Ascending aorta (tissue), 2 donors: ENCODE measurements at regions not wholly inside any gene's neighbourhood (a gene's known extent, or its start where the extent isn't known, plus 50 kb on each side); places are given as distances from the start of the nearest gene placed in this dataset.

Source experiments
- DNase-seq, 2 donors: peaks; one replicate each; pipeline ENCODE4 v3.0.0-alpha.2; 2019; ENCODE audit warnings: low spot score in 2 of 2
- H3K27ac ChIP-seq, 2 donors: fragments of 200-600 bp; sonication (generic); one replicate each; pipeline ENCODE4 v1.5.1; 2016 to 2017; ENCODE audit warnings: mild to moderate bottlenecking in 1 of 2
- H3K27me3 ChIP-seq: fragments of 200-600 bp; sonication (generic); one replicate; pipeline ENCODE4 v1.5.1; 2017
- H3K36me3 ChIP-seq, 2 donors: fragments of 200-600 bp; sonication (generic); one replicate each; pipeline ENCODE4 v1.5.1; 2016
- H3K4me1 ChIP-seq, 2 donors: fragments of 200-600 bp; sonication (generic); one replicate each; pipeline ENCODE4 v1.5.1; 2016 to 2017; ENCODE audit warnings: mild to moderate bottlenecking in 1 of 2
- H3K4me3 ChIP-seq, 2 donors: fragments of 200-600 bp; sonication (generic); one replicate each; pipeline ENCODE4 v1.5.1; 2016 to 2017; ENCODE audit warnings: mild to moderate bottlenecking in 1 of 2
- H3K9me3 ChIP-seq, 2 donors: fragments of 200-600 bp; sonication (generic); one replicate each; pipeline ENCODE4 v1.5.1; 2016
- CTCF ChIP-seq, 3 experiments: fragments of 200-600 bp in 2 of 3; fragments of 450-650 bp in 1 of 3; sonication (generic) in 2 of 3; IDR thresholded peaks; one replicate each; pipeline ENCODE4 v1.5.1; 2016 to 2019; ENCODE audit warnings: antibody characterized with exemption in 3 of 3, mild to moderate bottlenecking in 1 of 3, moderate library complexity in 1 of 3
- intact Hi-C: fragments of 100-400 bp; cut with DNase I; formaldehyde crosslinking; loops from one replicate; pipeline ENCODE4 v1.15.1; 2023

GRCh38 chr2:49226360-49226759 is 72.0 kb upstream of the FSHR start:
- DNase-seq: no peak

DNA sequence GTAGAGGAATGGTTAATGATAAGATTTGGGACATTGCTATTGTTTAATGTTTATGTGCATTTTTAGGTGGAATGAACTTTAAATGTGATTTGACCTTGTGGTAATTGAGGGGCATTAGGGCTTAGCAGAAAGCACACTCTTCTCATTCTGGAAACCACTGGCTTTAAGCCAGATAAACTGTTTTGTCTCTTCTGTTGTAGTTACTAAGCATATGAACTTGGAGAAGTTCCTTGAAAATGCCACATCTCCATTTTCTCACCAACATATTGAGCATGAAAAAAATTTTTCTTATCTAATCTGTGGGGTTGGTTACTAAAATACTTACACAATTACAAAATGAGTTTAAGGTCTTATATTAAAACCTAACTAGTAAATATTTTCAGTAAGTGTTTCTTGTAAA is 70.8 kb upstream of the FSHR start:
- Histone ChIP-seq H3K27ac (no peak overlapping the region), H3K27me3 (no peaks in the 10 kb centered on the region), H3K9me3 (no peaks in the 10 kb centered on the region), H3K4me1 (no peaks in the 10 kb centered on the region), H3K4me3 (no peak overlapping the region), H3K36me3 (no peaks in the 10 kb centered on the region)
- intact Hi-C loops: no loop called here
- no peak for DNase-seq
- no peak for TF ChIP-seq CTCF (IDR thresholded peaks at IDR 0.05)

More at GRCh38 chr2:49226360-49226759, 72.0 kb upstream of the FSHR start:
- TF ChIP-seq CTCF (IDR thresholded peaks at IDR 0.05): no peak
- no peaks in the 10 kb centered on the region for H3K4me1 ChIP-seq
- no peaks in the 10 kb centered on the region for H3K27me3 ChIP-seq
- intact Hi-C loops: no loop called here
- no peaks in the 10 kb centered on the region for H3K36me3 ChIP-seq
- H3K27ac ChIP-seq: no peak overlapping the region
- no peak overlapping the region for H3K4me3 ChIP-seq
- no peaks in the 10 kb centered on the region for H3K9me3 ChIP-seq

DNA sequence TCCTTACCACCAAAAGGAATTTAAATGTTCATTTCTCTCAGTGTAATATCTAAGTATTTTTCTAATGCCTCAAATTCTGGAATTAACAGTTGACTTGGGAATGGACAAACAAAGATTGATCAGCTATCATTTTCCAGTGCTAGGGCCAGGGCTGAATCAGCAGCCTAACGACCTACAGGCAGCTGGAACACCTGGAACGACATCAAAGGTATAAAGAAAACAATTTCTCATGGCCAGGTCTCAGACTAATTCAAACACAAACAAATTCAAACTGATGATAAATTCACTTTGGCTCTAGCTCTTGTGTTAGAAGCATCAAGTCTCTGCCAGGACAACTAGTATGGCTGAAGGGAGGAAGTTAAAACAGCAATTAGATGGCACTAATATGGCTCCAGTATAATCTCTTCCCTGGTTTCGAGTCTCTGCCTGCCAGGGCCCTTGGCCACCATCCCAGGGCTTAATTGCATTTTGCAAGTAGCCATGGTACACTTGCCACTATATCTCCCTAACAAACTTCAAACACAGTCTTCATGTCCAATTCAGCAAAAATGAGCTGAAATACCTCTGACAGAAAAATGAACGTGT is 70.2 kb upstream of the FSHR start:
- H3K9me3 ChIP-seq: no peaks in the 10 kb centered on the region
- H3K27me3 ChIP-seq: no peaks in the 10 kb centered on the region
- TF ChIP-seq CTCF (IDR thresholded peaks at IDR 0.05): no peak
- no peak overlapping the region for H3K4me3 ChIP-seq
- no peak overlapping the region for H3K27ac ChIP-seq
- intact Hi-C loops: no loop called here
- no peaks in the 10 kb centered on the region for H3K36me3 ChIP-seq
- H3K4me1 ChIP-seq: no peaks in the 10 kb centered on the region
- DNase-seq: no peak

GRCh38 chr2:49222975-49223528 is 68.7 kb upstream of the FSHR start:
- Histone ChIP-seq H3K4me1 (no peaks in the 10 kb centered on the region), H3K36me3 (no peaks in the 10 kb centered on the region), H3K9me3 (no peaks in the 10 kb centered on the region), H3K27ac (no peak overlapping the region), H3K4me3 (no peak overlapping the region), H3K27me3 (no peaks in the 10 kb centered on the region)
- intact Hi-C loops: no loop called here
- no peak for TF ChIP-seq CTCF (IDR thresholded peaks at IDR 0.05)
- DNase-seq: no peak

DNA sequence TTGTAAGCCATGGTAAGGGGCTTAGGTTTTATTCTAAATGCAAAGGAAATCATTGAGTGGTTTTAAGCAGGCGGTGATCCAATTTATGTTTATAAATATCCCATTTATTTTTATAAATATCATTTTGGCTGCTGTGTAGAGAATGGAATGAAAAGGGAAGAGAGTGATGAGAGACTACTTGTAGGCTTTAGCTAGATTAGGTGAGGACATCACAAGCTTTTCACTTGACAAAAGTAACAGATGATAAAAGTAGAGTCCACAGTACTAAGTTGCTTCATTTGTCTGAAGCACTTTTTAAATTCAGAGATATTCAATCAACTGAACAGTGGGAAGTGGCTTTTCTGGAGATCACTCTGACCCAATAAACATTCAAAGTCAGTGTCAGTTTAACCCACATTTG is 65.4 kb upstream of the FSHR start:
- H3K27ac ChIP-seq: no peak overlapping the region
- no peaks in the 10 kb centered on the region for H3K4me1 ChIP-seq
- no peak for DNase-seq
- TF ChIP-seq CTCF (IDR thresholded peaks at IDR 0.05): no peak
- no peaks in the 10 kb centered on the region for H3K9me3 ChIP-seq
- no peaks in the 10 kb centered on the region for H3K36me3 ChIP-seq
- intact Hi-C loops: no loop called here
- no peak overlapping the region for H3K4me3 ChIP-seq
- no peaks in the 10 kb centered on the region for H3K27me3 ChIP-seq

GRCh38 chr2:49210191-49210590 is 55.9 kb upstream of the FSHR start:
- Histone ChIP-seq H3K4me1 (no peaks in the 10 kb centered on the region), H3K27me3 (no peaks in the 10 kb centered on the region), H3K4me3 (no peak overlapping the region), H3K36me3 (no peaks in the 10 kb centered on the region), H3K9me3 (no peaks in the 10 kb centered on the region), H3K27ac (no peak overlapping the region)
- TF ChIP-seq CTCF (IDR thresholded peaks at IDR 0.05): no peak
- intact Hi-C loops: no loop called here
- DNase-seq: no peak
